H9 (cell line): ENCODE measurements at regions not wholly inside any gene's neighbourhood (a gene's known extent, or its start where the extent isn't known, plus 50 kb on each side); places are given as distances from the start of the nearest gene placed in this dataset.

Experiments
- DNase-seq: peaks from one replicate; pipeline ENCODE4 v3.0.0-alpha.2; 2017
- H2AFZ ChIP-seq: one replicate; pipeline ENCODE4 v1.6.1; 2013; ENCODE audit warnings: mild to moderate bottlenecking, low read length, control low read depth, moderate library complexity
- H2AK5ac ChIP-seq: 2 replicates; pipeline ENCODE4 v1.6.1; 2013; ENCODE audit warnings: low read length, control low read depth, mixed read lengths; ENCODE audit not compliant: insufficient read length
- H2BK120ac ChIP-seq: one replicate; pipeline ENCODE4 v1.6.1; 2013; ENCODE audit warnings: low read depth, mild to moderate bottlenecking, low read length, control low read depth, inconsistent platforms; ENCODE audit not compliant: poor library complexity, severe bottlenecking
- H2BK12ac ChIP-seq: 2 replicates; pipeline ENCODE4 v1.6.1; 2013; ENCODE audit warnings: low read length, control low read depth, mixed read lengths, low read depth; ENCODE audit not compliant: insufficient read length
- H2BK15ac ChIP-seq: 2 replicates; pipeline ENCODE4 v1.6.1; 2013; ENCODE audit warnings: low read depth, low read length, control low read depth
- H2BK20ac ChIP-seq: one replicate; pipeline ENCODE4 v1.6.1; 2013; ENCODE audit warnings: low read depth, mild to moderate bottlenecking, low read length, control low read depth, inconsistent platforms; ENCODE audit not compliant: poor library complexity, severe bottlenecking
- H2BK5ac ChIP-seq: 2 replicates; pipeline ENCODE4 v1.6.1; 2013; ENCODE audit warnings: low read length, control low read depth, mixed read lengths; ENCODE audit not compliant: insufficient read length
- H3K14ac ChIP-seq: 2 replicates; pipeline ENCODE4 v1.6.1; 2013; ENCODE audit warnings: low read length, control low read depth; ENCODE audit not compliant: insufficient read depth
- H3K18ac ChIP-seq: 2 replicates; pipeline ENCODE4 v1.6.1; 2013; ENCODE audit warnings: low read depth, mild to moderate bottlenecking, mixed read lengths, low read length, control low read depth; ENCODE audit not compliant: insufficient read length
- H3K23ac ChIP-seq: 2 replicates; pipeline ENCODE4 v1.6.1; 2013; ENCODE audit warnings: low read length, control low read depth, mixed read lengths, low read depth; ENCODE audit not compliant: insufficient read length
- H3K23me2 ChIP-seq: 2 replicates; pipeline ENCODE4 v1.6.1; 2013; ENCODE audit warnings: low read depth, mild to moderate bottlenecking, mixed read lengths, low read length, control low read depth; ENCODE audit not compliant: insufficient read length, poor library complexity, severe bottlenecking
- H3K27ac ChIP-seq: 2 replicates; pipeline ENCODE4 v1.5.1; 2013; ENCODE audit warnings: low read length, control low read depth, mixed read lengths, low read depth; ENCODE audit not compliant: insufficient read length
- H3K27me3 ChIP-seq: 2 replicates; pipeline ENCODE4 v1.6.1; 2013; ENCODE audit warnings: low read length, control low read depth, inconsistent platforms; ENCODE audit not compliant: insufficient read depth
- H3K4ac ChIP-seq: 2 replicates; pipeline ENCODE4 v1.6.1; 2013; ENCODE audit warnings: low read depth, mild to moderate bottlenecking, control low read depth, inconsistent platforms, low read length, moderate library complexity
- H3K4me1 ChIP-seq: 2 replicates; pipeline ENCODE4 v1.6.1; 2013; ENCODE audit warnings: low read length, control low read depth, inconsistent platforms; ENCODE audit not compliant: insufficient read depth
- H3K4me2 ChIP-seq: 2 replicates; pipeline ENCODE4 v1.6.1; 2013; ENCODE audit warnings: low read length, control low read depth, mixed read lengths; ENCODE audit not compliant: insufficient read length, insufficient read depth
- H3K56ac ChIP-seq: 2 replicates; pipeline ENCODE4 v1.6.1; 2013; ENCODE audit warnings: low read depth, mild to moderate bottlenecking, mixed read lengths, low read length, control low read depth; ENCODE audit not compliant: insufficient read length
- H3K79me1 ChIP-seq: 2 replicates; pipeline ENCODE4 v1.6.1; 2013; ENCODE audit warnings: low read depth, mild to moderate bottlenecking, moderate library complexity, low read length, control low read depth, inconsistent platforms; ENCODE audit not compliant: insufficient read depth, poor library complexity, severe bottlenecking
- H3K79me2 ChIP-seq: 2 replicates; pipeline ENCODE4 v1.6.1; 2013; ENCODE audit warnings: low read length, control low read depth, inconsistent platforms; ENCODE audit not compliant: insufficient read depth
- H3K9ac ChIP-seq: 2 replicates; pipeline ENCODE4 v1.6.1; 2013; ENCODE audit warnings: low read length, control low read depth, mixed read lengths; ENCODE audit not compliant: insufficient read length; ENCODE audit errors: extremely low read depth
- H3K9me3 ChIP-seq: one replicate; pipeline ENCODE4 v1.6.1; 2013; ENCODE audit warnings: low read depth, low read length, inconsistent platforms; ENCODE audit not compliant: control insufficient read depth
- H3T11ph ChIP-seq: one replicate; pipeline ENCODE4 v1.6.1; 2013; ENCODE audit warnings: mild to moderate bottlenecking, low read length, control low read depth, inconsistent platforms
- H4K20me1 ChIP-seq: one replicate; pipeline ENCODE4 v1.6.1; 2013; ENCODE audit not compliant: control insufficient read depth, insufficient read length, insufficient read depth
- H4K5ac ChIP-seq: 2 replicates; pipeline ENCODE4 v1.6.1; 2013; ENCODE audit warnings: low read depth, mild to moderate bottlenecking, mixed read lengths, low read length, control low read depth; ENCODE audit not compliant: insufficient read length
- H4K8ac ChIP-seq: replicated peaks from 2 replicates; pipeline ENCODE4 v1.6.1; 2013; ENCODE audit warnings: low read length, control low read depth, mixed read lengths, low read depth; ENCODE audit not compliant: insufficient read length
- H4K91ac ChIP-seq: 2 replicates; pipeline ENCODE4 v1.6.1; 2013; ENCODE audit warnings: low read depth, mild to moderate bottlenecking, moderate library complexity, mixed read lengths, low read length, control low read depth; ENCODE audit not compliant: insufficient read length
- H3K27ac Mint-ChIP-seq, 3 experiments: 2 replicates in 2 of 3; 3 replicates in 1 of 3; pipeline ENCODE4 v1.8.0; 2020 to 2021; ENCODE audit warnings: mixed read lengths in 3 of 3, mild to moderate bottlenecking in 1 of 3, moderate library complexity in 1 of 3
- H3K27me3 Mint-ChIP-seq: 2 replicates; pipeline ENCODE4 v1.8.0; 2021; ENCODE audit warnings: low read depth, mild to moderate bottlenecking, moderate library complexity, mixed read lengths
- H3K36me3 Mint-ChIP-seq, 3 experiments: 2 replicates in 2 of 3; 3 replicates in 1 of 3; pipeline ENCODE4 v1.8.0; 2020 to 2021; ENCODE audit warnings: low read depth in 3 of 3, mixed read lengths in 3 of 3; ENCODE audit not compliant: insufficient read depth in 1 of 3
- H3K4me1 Mint-ChIP-seq, 2 experiments: 2 replicates each; pipeline ENCODE4 v1.8.0; 2020; ENCODE audit warnings: mixed read lengths in 2 of 2
- H3K4me3 Mint-ChIP-seq, 2 experiments: 2 replicates in 1 of 2; 3 replicates in 1 of 2; pipeline ENCODE4 v1.8.0; 2020 to 2021; ENCODE audit warnings: mild to moderate bottlenecking in 2 of 2, mixed read lengths in 2 of 2, moderate library complexity in 1 of 2
- H3K9me3 Mint-ChIP-seq, 2 experiments: 2 replicates in 1 of 2; 3 replicates in 1 of 2; pipeline ENCODE4 v1.8.0; 2020; ENCODE audit warnings: mild to moderate bottlenecking in 2 of 2, mixed read lengths in 2 of 2, moderate library complexity in 1 of 2
- WGBS: extraction: QIAGEN DNeasy Blood & Tissue Kit; methylation state at CpG from one replicate; pipeline ENCODE4 v1.1.7; 2013; ENCODE audit warnings: missing lambda C conversion rate, low lambda C conversion rate, mixed read lengths; ENCODE audit not compliant: insufficient read length; ENCODE audit errors: extremely low coverage; 5-methylcytosine and 5-hydroxymethylcytosine counted together
- TF ChIP-seq, protein P1 (sequence below): fragments of 200-600 bp; sonication (generic); conservative IDR thresholded peaks from 3 replicates; pipeline ENCODE4 v1.8.0; 2021; ENCODE audit warnings: antibody characterized with exemption, mild to moderate bottlenecking

DNA sequence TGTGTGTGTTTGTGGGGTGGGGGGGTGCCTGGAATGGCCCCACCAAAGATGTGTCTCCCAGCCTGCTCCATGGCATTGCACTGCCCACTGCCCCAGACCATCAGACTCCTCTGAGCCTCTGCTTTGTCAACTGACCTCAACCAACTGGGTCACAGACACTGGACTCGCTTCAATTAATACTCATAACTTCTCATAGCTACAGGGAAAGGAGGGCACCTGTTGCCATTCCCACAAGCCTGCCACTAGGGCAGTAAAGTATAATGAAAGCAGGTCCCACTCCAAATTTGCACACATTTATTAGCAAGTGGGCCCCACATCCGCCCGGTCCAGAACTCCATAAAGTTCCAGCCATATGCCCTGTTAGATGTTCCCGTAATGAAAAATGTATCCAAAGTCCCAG is 70.5 kb upstream of the PRDM11 start:
- Histone ChIP-seq H3K56ac (no peak overlapping the region), H3K4me1 (no peaks in the 10 kb centered on the region; the same call in 1 of the 2 replicates), H4K8ac (no peak overlapping the region), H2BK120ac (no peak overlapping the region), H3T11ph (no peak overlapping the region), H3K79me1 (no peaks in the 10 kb centered on the region), H3K14ac (no peak overlapping the region), H3K4ac (no peak overlapping the region), H3K23me2 (no peaks in the 10 kb centered on the region), H4K5ac (no peak overlapping the region), H2BK15ac (no peak overlapping the region), H3K27me3 (no peaks in the 10 kb centered on the region), H3K4me2 (no peak overlapping the region), H3K9ac (no peak overlapping the region), H4K91ac (no peak overlapping the region), H3K23ac (no peak overlapping the region), H2BK12ac (no peak overlapping the region), H3K18ac (no peak overlapping the region), H2AK5ac (no peak overlapping the region), H2BK20ac (no peak overlapping the region), H4K20me1 (no peaks in the 10 kb centered on the region), H3K27ac (no peak overlapping the region), H2AFZ (no peak overlapping the region), H3K9me3 (no peaks in the 10 kb centered on the region), H3K79me2 (no peaks in the 10 kb centered on the region), H2BK5ac (no peak overlapping the region)
- TF ChIP-seq, protein P1, sequence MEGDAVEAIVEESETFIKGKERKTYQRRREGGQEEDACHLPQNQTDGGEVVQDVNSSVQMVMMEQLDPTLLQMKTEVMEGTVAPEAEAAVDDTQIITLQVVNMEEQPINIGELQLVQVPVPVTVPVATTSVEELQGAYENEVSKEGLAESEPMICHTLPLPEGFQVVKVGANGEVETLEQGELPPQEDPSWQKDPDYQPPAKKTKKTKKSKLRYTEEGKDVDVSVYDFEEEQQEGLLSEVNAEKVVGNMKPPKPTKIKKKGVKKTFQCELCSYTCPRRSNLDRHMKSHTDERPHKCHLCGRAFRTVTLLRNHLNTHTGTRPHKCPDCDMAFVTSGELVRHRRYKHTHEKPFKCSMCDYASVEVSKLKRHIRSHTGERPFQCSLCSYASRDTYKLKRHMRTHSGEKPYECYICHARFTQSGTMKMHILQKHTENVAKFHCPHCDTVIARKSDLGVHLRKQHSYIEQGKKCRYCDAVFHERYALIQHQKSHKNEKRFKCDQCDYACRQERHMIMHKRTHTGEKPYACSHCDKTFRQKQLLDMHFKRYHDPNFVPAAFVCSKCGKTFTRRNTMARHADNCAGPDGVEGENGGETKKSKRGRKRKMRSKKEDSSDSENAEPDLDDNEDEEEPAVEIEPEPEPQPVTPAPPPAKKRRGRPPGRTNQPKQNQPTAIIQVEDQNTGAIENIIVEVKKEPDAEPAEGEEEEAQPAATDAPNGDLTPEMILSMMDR: no peak
- WGBS: no CpG with 5 or more reads among the region's 4 CpGs
- Mint-ChIP-seq H3K9me3 (no peaks in the 10 kb centered on the region), H3K4me1 (peaks cover 21 to 34% of the 10 kb centered on the region in 2 experiments), H3K27ac (no peak overlapping the region), H3K36me3 (no peaks in the 10 kb centered on the region), H3K4me3 (no peak overlapping the region), H3K27me3 (peaks cover 7% of the 10 kb centered on the region)
- DNase-seq: no peak
